WTC11 (cell line): ENCODE measurements at regions not wholly inside any gene's neighbourhood (a gene's known extent, or its start where the extent isn't known, plus 50 kb on each side); places are given as distances from the start of the nearest gene placed in this dataset.

Source experiments
- ATAC-seq: fragments of 200-7000 bp; cut with Tn5 transposase; 2 replicates; pipeline ENCODE4 v1.10.0; 2021; ENCODE audit warnings: mild to moderate bottlenecking, moderate library complexity
- CTCF ChIA-PET: fragments of 300-600 bp; sonication (Branson Sonifier 250); formaldehyde crosslinking; loops from one replicate; lab custom pipeline; 2021; ENCODE audit warnings: antibody characterized with exemption; lab: Charles Lee
- POLR2A ChIA-PET: fragments of 350-600 bp; sonication (Branson Sonifier 250); formaldehyde crosslinking; loops from one replicate; lab custom pipeline; 2021; ENCODE audit warnings: antibody characterized with exemption; lab: Charles Lee
- DNase-seq: peaks from one replicate; pipeline ENCODE4 v3.0.0; 2021; ENCODE audit warnings: low spot score
- H3K27ac Mint-ChIP-seq: 2 replicates; pipeline ENCODE4 v1.8.0; 2021; ENCODE audit warnings: mixed read lengths
- H3K27me3 Mint-ChIP-seq: 2 replicates; pipeline ENCODE4 v1.8.0; 2021; ENCODE audit warnings: low read depth, mild to moderate bottlenecking, moderate library complexity, mixed read lengths
- H3K36me3 Mint-ChIP-seq: 2 replicates; pipeline ENCODE4 v1.8.0; 2021; ENCODE audit warnings: mixed read lengths
- H3K4me1 Mint-ChIP-seq: 2 replicates; pipeline ENCODE4 v1.8.0; 2022; ENCODE audit warnings: mixed read lengths
- H3K4me3 Mint-ChIP-seq: 2 replicates; pipeline ENCODE4 v1.8.0; 2021; ENCODE audit warnings: mild to moderate bottlenecking, moderate library complexity, mixed read lengths
- H3K9me3 Mint-ChIP-seq: 2 replicates; pipeline ENCODE4 v1.8.0; 2021; ENCODE audit warnings: mixed read lengths
- ATF1 ChIP-seq: sonication (generic); formaldehyde crosslinking; IDR thresholded peaks from 2 replicates; pipeline ENCODE4 v1.8.1; 2023; ENCODE audit warnings: mild to moderate bottlenecking, moderate library complexity, missing genetic modification reagents
- ATF3 ChIP-seq: sonication (generic); formaldehyde crosslinking; conservative IDR thresholded peaks from 2 replicates; pipeline ENCODE4 v1.8.1; 2022; ENCODE audit warnings: mild to moderate bottlenecking, missing genetic modification reagents
- ELF4 ChIP-seq: sonication (generic); formaldehyde crosslinking; IDR thresholded peaks from 2 replicates; pipeline ENCODE4 v1.8.1; 2022; ENCODE audit warnings: low read depth, mild to moderate bottlenecking, moderate library complexity, missing genetic modification reagents
- ESRRA ChIP-seq: sonication (generic); formaldehyde crosslinking; IDR thresholded peaks from 2 replicates; pipeline ENCODE4 v1.8.1; 2022; ENCODE audit warnings: mild to moderate bottlenecking, missing genetic modification reagents, borderline replicate concordance
- FOXP1 ChIP-seq: sonication (generic); formaldehyde crosslinking; IDR thresholded peaks from 2 replicates; pipeline ENCODE4 v1.8.0; 2022; ENCODE audit warnings: missing genetic modification reagents, mild to moderate bottlenecking, moderate library complexity, borderline replicate concordance
- HMGA2 ChIP-seq: fragments of 250-450 bp; sonication (Bioruptor Pico); IDR thresholded peaks from 2 replicates; pipeline ENCODE4 v1.4.0; 2021; ENCODE audit warnings: mild to moderate bottlenecking, moderate library complexity
- NFATC4 ChIP-seq: fragments of 250-450 bp; sonication (Bioruptor Pico); IDR thresholded peaks from 2 replicates; pipeline ENCODE4 v1.9.0; 2021; ENCODE audit warnings: mild to moderate bottlenecking
- SMAD4 ChIP-seq: sonication (generic); formaldehyde crosslinking; IDR thresholded peaks from 2 replicates; pipeline ENCODE4 v1.8.0; 2022; ENCODE audit warnings: mild to moderate bottlenecking, missing genetic modification reagents
- SP1 ChIP-seq: sonication (generic); formaldehyde crosslinking; conservative IDR thresholded peaks from 2 replicates; pipeline ENCODE4 v1.8.1; 2022; ENCODE audit warnings: missing genetic modification reagents
- STAT6 ChIP-seq: sonication (generic); formaldehyde crosslinking; conservative IDR thresholded peaks from 2 replicates; pipeline ENCODE4 v1.8.1; 2023; ENCODE audit warnings: mild to moderate bottlenecking, low read depth, missing genetic modification reagents, moderate library complexity
- ZMAT4 ChIP-seq: fragments of 250-450 bp; sonication (Bioruptor Pico); IDR thresholded peaks from 2 replicates; pipeline ENCODE4 v1.9.0; 2021; ENCODE audit warnings: mild to moderate bottlenecking
- ZNF121 ChIP-seq: sonication (generic); formaldehyde crosslinking; IDR thresholded peaks from 2 replicates; pipeline ENCODE4 v1.8.0; 2023; ENCODE audit warnings: missing genetic modification reagents
- ZNF219 ChIP-seq: sonication (generic); formaldehyde crosslinking; IDR thresholded peaks from 2 replicates; pipeline ENCODE4 v1.8.0; 2023; ENCODE audit warnings: missing genetic modification reagents, mild to moderate bottlenecking, borderline replicate concordance
- ZNF232 ChIP-seq: sonication (generic); formaldehyde crosslinking; IDR thresholded peaks from 2 replicates; pipeline ENCODE4 v1.8.0; 2022; ENCODE audit warnings: mild to moderate bottlenecking, missing genetic modification reagents
- ZNF263 ChIP-seq: sonication (generic); formaldehyde crosslinking; IDR thresholded peaks from 2 replicates; pipeline ENCODE4 v1.8.1; 2022; ENCODE audit warnings: low read depth, mild to moderate bottlenecking, moderate library complexity, missing genetic modification reagents
- TF ChIP-seq, protein P1 (sequence below): sonication (generic); formaldehyde crosslinking; IDR thresholded peaks from 2 replicates; pipeline ENCODE4 v1.8.0; 2022; ENCODE audit warnings: mild to moderate bottlenecking, missing genetic modification reagents
- TF ChIP-seq, protein P2 (sequence below): sonication (generic); formaldehyde crosslinking; IDR thresholded peaks from 2 replicates; pipeline ENCODE4 v1.8.1; 2023; ENCODE audit warnings: mild to moderate bottlenecking, missing genetic modification reagents, moderate library complexity
- TF ChIP-seq, protein P3 (sequence below): fragments of 250-450 bp; sonication (Bioruptor Pico); IDR thresholded peaks from 2 replicates; pipeline ENCODE4 v2.1.2; 2022; ENCODE audit warnings: mild to moderate bottlenecking, moderate library complexity

GRCh38 chr9:665296-665695 is 176.2 kb upstream of the DMRT1 start (continued):
- TF ChIP-seq STAT6 (CRISPR knock-in tag), result no peak
- no peak for TF ChIP-seq ATF1
- no peak for TF ChIP-seq ELF4

DNA sequence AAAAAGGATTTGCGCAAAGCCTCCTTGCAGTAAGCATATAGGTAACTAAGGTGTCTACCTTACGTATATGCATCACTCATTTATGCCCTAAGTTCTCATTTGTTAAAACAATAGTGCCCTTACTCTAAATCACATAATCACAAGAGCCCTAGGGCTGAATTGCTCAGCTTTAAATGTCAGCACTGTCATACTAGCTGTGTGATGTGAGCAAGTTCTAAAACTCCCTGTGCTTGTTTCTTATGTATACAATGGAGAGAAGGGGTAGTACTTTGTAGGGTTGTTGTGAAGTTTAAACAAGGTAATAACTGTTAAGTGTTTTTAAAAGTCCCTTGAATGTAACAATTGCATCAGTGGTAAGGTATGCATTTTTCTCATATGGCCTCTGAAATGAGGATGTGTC is 169.5 kb upstream of the DMRT1 start:
- no peak for ATAC-seq
- peaks cover 49% of the 10 kb centered on the region for H3K4me1 Mint-ChIP-seq
- POLR2A ChIA-PET, result no interaction called here
- peaks cover 32% of the 10 kb centered on the region for H3K9me3 Mint-ChIP-seq
- H3K27me3 Mint-ChIP-seq, result no peaks in the 10 kb centered on the region
- H3K36me3 Mint-ChIP-seq, result peaks cover 28% of the 10 kb centered on the region
- no peak overlapping the region for H3K4me3 Mint-ChIP-seq
- no peak overlapping the region for H3K27ac Mint-ChIP-seq
- CTCF ChIA-PET, result interaction anchor here (0.6 kb wide), 1 partner anchor 289 kb away, joined by 4 read pairs; no protein-coding TSS in a partner anchor
- DNase-seq, result no peak
- TF ChIP-seq ATF3 (CRISPR knock-in tag) (no peak), HMGA2 (CRISPR knock-in tag) (no peak)
- TF ChIP-seq, protein P1, sequence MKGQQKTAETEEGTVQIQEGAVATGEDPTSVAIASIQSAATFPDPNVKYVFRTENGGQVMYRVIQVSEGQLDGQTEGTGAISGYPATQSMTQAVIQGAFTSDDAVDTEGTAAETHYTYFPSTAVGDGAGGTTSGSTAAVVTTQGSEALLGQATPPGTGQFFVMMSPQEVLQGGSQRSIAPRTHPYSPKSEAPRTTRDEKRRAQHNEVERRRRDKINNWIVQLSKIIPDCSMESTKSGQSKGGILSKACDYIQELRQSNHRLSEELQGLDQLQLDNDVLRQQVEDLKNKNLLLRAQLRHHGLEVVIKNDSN (CRISPR knock-in tag), result no peak

DNA sequence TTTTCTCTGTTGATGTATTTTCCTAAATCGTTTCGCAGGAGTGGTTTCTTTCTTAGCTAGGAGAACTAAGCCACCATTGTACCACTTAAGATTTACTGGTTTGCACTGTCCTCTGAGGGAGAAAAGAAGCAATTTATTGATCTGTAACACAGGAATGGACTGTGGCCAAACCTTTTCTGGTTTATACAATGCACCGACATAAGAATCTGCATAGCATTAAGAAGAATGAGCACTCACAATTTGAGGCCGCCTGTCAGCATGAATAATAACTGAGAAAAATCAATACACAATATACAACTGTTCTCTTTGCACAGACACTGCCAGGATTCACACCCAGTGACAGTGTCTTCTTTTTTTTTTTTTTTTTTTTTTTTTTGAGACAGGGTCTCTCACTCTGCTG is 168.6 kb upstream of the DMRT1 start:
- Mint-ChIP-seq H3K36me3 (peaks cover 28% of the 10 kb centered on the region), H3K4me3 (no peak overlapping the region), H3K9me3 (peaks cover 32% of the 10 kb centered on the region), H3K4me1 (peaks cover 57% of the 10 kb centered on the region), H3K27ac (no peak overlapping the region), H3K27me3 (no peaks in the 10 kb centered on the region)
- DNase-seq (no peak), ATAC-seq (no peak)
- ChIA-PET POLR2A (no interaction called here), CTCF (interaction anchor here (1.1 kb wide), 1 partner anchor 11 kb away, joined by 5 read pairs; no protein-coding TSS in a partner anchor)
- TF ChIP-seq, protein P2, sequence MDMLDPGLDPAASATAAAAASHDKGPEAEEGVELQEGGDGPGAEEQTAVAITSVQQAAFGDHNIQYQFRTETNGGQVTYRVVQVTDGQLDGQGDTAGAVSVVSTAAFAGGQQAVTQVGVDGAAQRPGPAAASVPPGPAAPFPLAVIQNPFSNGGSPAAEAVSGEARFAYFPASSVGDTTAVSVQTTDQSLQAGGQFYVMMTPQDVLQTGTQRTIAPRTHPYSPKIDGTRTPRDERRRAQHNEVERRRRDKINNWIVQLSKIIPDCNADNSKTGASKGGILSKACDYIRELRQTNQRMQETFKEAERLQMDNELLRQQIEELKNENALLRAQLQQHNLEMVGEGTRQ (CRISPR knock-in tag), result no peak
- TF ChIP-seq, protein P3, sequence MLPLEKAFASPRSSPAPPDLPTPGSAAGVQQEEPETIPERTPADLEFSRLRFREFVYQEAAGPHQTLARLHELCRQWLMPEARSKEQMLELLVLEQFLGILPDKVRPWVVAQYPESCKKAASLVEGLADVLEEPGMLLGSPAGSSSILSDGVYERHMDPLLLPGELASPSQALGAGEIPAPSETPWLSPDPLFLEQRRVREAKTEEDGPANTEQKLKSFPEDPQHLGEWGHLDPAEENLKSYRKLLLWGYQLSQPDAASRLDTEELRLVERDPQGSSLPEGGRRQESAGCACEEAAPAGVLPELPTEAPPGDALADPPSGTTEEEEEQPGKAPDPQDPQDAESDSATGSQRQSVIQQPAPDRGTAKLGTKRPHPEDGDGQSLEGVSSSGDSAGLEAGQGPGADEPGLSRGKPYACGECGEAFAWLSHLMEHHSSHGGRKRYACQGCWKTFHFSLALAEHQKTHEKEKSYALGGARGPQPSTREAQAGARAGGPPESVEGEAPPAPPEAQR (CRISPR knock-in tag), result no peak
- no peak for TF ChIP-seq HMGA2 (CRISPR knock-in tag)
- TF ChIP-seq SP1 (CRISPR knock-in tag), result no peak
- no peak for TF ChIP-seq SMAD4
- TF ChIP-seq ZNF219 (CRISPR knock-in tag), result no peak
- TF ChIP-seq ZNF263 (CRISPR knock-in tag), result no peak
- no peak for TF ChIP-seq ATF3 (CRISPR knock-in tag)
- no peak for TF ChIP-seq ZNF121 (CRISPR knock-in tag)
- TF ChIP-seq ZMAT4, result no peak
- TF ChIP-seq ZNF232 (CRISPR knock-in tag), result no peak
- no peak for TF ChIP-seq NFATC4 (CRISPR knock-in tag)
- no peak for TF ChIP-seq ESRRA (CRISPR knock-in tag)
- TF ChIP-seq FOXP1 (CRISPR knock-in tag), result no peak
